ENCODE measurements at regions not wholly inside any gene's neighbourhood (a gene's known extent, or its start where the extent isn't known, plus 50 kb on each side); places are given as distances from the start of the nearest gene placed in this dataset. TPM values are rescaled to one million over a fixed set of nuclear protein-coding genes. Genes with fewer than 3 reads are reported as not detected.

- no peak overlapping the region for H3K4me3 ChIP-seq
- intact Hi-C loops (cut with DNase I): no loop called here
- H3K9me3 ChIP-seq: no peaks in the 10 kb centered on the region
- TF ChIP-seq EP300 (IDR thresholded peaks at IDR 0.05) (no peak), POLR2A (IDR thresholded peaks at IDR 0.05) (no peak)
- TF ChIP-seq, protein P1, sequence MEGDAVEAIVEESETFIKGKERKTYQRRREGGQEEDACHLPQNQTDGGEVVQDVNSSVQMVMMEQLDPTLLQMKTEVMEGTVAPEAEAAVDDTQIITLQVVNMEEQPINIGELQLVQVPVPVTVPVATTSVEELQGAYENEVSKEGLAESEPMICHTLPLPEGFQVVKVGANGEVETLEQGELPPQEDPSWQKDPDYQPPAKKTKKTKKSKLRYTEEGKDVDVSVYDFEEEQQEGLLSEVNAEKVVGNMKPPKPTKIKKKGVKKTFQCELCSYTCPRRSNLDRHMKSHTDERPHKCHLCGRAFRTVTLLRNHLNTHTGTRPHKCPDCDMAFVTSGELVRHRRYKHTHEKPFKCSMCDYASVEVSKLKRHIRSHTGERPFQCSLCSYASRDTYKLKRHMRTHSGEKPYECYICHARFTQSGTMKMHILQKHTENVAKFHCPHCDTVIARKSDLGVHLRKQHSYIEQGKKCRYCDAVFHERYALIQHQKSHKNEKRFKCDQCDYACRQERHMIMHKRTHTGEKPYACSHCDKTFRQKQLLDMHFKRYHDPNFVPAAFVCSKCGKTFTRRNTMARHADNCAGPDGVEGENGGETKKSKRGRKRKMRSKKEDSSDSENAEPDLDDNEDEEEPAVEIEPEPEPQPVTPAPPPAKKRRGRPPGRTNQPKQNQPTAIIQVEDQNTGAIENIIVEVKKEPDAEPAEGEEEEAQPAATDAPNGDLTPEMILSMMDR (IDR thresholded peaks at IDR 0.05): no peak
- 27 to 32% (median 28%) methylated on average over 3 of the region's 3 CpGs for WGBS, 3 donors
- DNase-seq: peak in 4 of 5 donors; percentile 23 to 52 (median 49)
- no peaks in the 10 kb centered on the region for H3K36me3 ChIP-seq
- H3K27ac ChIP-seq: no peak overlapping the region
- peaks cover 1% of the 10 kb centered on the region for H3K4me1 ChIP-seq (ENCODE audit: insufficient read depth)
- no peaks in the 10 kb centered on the region for H3K27me3 ChIP-seq
Measured at GRCh38 chrX:43592597-43592996, 63.5 kb upstream of the MAOA start.

- DNase-seq: no peak
- no peaks in the 10 kb centered on the region for H3K36me3 ChIP-seq
- H3K4me1 ChIP-seq (ENCODE audit: insufficient read depth): peaks cover 1% of the 10 kb centered on the region
- H3K27me3 ChIP-seq: no peaks in the 10 kb centered on the region
- H3K27ac ChIP-seq: no peak overlapping the region
- TF ChIP-seq, protein P1 (IDR thresholded peaks at IDR 0.05): no peak
- no peak for TF ChIP-seq POLR2A (IDR thresholded peaks at IDR 0.05)
- no peak for TF ChIP-seq EP300 (IDR thresholded peaks at IDR 0.05)
- H3K4me3 ChIP-seq: no peak overlapping the region
- intact Hi-C loops (cut with DNase I): no loop called here
- H3K9me3 ChIP-seq: no peaks in the 10 kb centered on the region
Measured at GRCh38 chrX:43595931-43596330, 60.2 kb upstream of the MAOA start.

GRCh38 chrX:43604753-43605152, 51.3 kb upstream of the MAOA start:
- no peak overlapping the region for H3K4me3 ChIP-seq
- no peaks in the 10 kb centered on the region for H3K27me3 ChIP-seq
- no peak for DNase-seq
- no peaks in the 10 kb centered on the region for H3K9me3 ChIP-seq
- no peak overlapping the region for H3K27ac ChIP-seq
- H3K36me3 ChIP-seq: no peaks in the 10 kb centered on the region
- intact Hi-C loops (cut with DNase I): no loop called here
- no peaks in the 10 kb centered on the region for H3K4me1 ChIP-seq (ENCODE audit: insufficient read depth)
- TF ChIP-seq POLR2A (IDR thresholded peaks at IDR 0.05): no peak
- TF ChIP-seq EP300 (IDR thresholded peaks at IDR 0.05): no peak
- TF ChIP-seq, protein P1 (IDR thresholded peaks at IDR 0.05): no peak

DNA sequence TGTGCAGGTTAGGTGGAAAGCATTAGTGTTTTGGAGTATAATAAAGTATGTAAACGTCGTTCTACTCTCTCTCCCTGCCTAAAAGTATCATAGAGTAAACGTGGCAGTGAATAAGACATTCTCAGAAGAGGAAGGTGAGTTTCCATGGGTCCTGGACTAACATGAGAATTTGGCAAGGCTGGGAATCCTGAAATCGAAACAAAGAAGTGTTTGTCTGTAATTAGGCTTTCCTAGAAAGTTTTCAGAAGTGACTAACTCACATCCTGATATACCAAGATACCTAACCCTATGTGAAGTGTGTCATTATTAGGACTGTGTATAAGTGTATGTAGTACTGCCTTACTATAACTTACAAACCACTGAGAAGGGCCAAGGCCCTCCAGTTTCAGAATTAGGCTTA, 50.7 kb upstream of the MAOA start:
- DNase-seq: no peak
- Histone ChIP-seq H3K4me1 (ENCODE audit: insufficient read depth) (no peaks in the 10 kb centered on the region), H3K36me3 (no peaks in the 10 kb centered on the region), H3K4me3 (no peak overlapping the region), H3K27me3 (no peaks in the 10 kb centered on the region), H3K9me3 (no peaks in the 10 kb centered on the region), H3K27ac (no peak overlapping the region)
- WGBS, 3 donors: 62 to 75% (median 69%) methylated on average over 4 of the region's 4 CpGs
- intact Hi-C loops (cut with DNase I): no loop called here
- TF ChIP-seq, protein P1 (IDR thresholded peaks at IDR 0.05): no peak
- TF ChIP-seq POLR2A (IDR thresholded peaks at IDR 0.05) (no peak), EP300 (IDR thresholded peaks at IDR 0.05) (no peak)

Small RNA genes lying in the stretch of these regions (small RNA-seq; reads per million reads assigned to genes)
- not detected for gene AL451086.1
